GM21723 (cell line): ENCODE measurements at regions not wholly inside any gene's neighbourhood (a gene's known extent, or its start where the extent isn't known, plus 50 kb on each side); places are given as distances from the start of the nearest gene placed in this dataset.

Source experiments
- ATAC-seq: cut with Tn5 transposase; IDR thresholded peaks from one replicate; pipeline ENCODE4 v1.9.1; 2021; ENCODE audit warnings: mild to moderate bottlenecking, moderate library complexity; ENCODE audit not compliant: unreplicated experiment

DNA sequence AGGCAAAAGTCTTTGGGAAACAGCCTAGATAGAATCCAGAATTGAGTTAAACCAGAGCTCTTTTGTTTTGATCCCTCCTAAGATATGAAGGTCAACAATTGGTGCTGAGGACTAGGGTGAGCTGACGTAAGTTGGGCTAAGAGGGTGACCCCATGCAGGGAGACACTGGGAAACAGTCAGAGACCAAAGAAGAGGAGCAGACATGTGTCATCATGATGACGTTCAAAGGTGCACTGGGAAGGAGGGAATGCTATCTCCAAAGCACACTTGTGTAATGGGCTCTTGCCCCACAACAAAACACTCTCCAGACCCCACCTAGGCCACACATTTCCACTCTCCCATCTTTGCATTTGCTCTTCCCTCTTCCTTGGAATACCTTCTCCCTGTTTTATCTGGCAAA lies 481.4 kb downstream of the COG6 start:
- no peak for ATAC-seq

DNA sequence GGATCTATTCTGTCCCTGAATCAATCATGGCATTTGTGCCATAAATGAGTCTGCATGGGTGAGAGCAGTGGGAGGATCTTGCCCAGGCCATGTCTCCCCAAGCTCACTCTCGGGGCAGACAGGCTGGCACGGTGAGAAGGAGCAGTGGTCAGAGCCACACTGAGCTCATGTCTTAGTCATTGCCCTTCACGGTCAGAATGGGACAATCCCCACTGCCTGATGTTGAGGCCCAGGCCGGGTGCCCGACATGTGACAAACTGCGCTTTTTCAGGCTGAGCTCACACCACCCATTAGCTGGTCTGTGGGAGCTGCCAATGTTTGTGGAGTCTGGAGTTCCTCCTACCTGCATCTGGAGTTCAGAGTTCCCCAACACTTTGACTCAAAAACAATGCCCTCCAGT lies 481.9 kb downstream of the COG6 start:
- ATAC-seq: no peak

DNA sequence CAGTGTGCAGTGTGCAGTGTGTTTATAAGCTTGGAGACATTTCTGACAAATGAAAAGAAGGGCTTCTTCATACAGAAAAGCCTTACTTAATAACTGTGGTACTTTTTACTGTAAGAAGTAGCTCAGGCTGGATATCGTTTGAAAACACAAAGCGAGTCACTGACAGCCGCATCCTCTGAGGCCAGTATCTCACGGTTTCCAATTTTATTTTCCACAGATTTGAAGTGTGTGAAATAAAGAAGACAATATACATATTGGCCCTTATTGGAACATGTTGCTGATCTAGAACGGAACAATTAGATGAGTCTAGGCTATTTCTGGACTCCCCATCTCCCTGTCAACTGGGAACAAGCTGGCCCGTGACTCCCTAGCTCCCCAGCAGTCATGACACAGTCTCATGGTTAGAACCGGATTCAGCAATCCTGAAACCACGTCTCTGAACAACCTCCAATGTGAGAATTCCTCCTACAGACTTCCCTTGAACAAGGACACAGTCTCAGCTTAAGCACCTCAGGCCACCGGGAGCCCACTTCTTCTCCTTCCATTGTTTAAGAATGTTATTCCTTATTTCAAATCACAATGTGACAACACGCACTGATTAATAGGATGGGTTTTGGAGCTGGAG lies 484.5 kb downstream of the COG6 start:
- ATAC-seq: no peak

DNA sequence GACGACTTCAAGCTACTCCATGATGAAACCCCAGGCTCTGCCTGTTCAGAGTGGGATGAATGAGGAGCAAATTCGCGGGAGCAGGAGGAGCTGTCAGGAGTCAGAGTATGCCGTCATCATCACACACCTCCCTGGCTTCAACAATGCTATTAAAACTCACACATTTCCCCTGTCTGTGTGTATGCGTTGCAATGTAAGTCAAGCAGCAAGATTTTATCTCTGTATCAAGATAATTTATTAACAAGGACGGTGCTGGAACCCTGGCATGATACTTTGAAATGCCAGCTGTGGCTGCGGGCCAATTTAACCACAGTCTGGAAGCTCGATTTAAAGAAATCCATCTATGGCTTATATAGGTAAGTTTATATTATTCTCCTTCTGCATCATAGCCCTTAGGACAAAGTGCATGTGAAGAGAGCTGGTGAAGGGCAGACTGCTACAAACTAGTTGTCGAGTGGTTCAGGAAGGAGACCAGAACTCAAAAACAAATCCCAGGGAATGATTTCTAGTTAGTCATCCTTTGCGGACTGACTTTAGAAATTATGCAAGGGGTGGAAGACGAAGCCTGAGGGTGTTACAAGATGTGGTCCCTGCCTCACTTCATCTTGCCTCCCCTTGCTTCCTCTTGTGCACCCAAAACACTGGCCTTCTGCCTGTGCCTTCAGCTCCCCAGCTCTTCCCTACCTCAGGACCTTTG lies 486.5 kb downstream of the COG6 start:
- no peak for ATAC-seq

DNA sequence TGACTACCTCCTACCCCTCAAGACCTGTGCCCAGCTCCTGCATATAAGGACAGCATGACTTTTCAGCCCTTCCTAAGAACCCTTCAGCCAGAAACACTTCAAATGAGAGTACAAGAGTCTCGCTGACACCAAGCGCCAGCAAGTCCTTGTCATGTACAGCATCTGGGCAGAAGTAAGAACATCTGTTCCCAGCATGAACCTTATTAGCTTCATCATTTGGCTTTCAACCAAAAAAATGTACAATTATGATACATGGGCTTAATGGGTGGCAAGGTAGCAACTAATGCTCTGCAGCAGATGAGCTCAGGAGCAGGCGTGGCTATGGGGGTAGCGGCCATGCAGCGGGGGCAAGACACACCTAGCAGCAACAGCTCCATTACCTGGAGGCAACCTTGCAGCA lies 487.6 kb downstream of the COG6 start:
- no peak for ATAC-seq

DNA sequence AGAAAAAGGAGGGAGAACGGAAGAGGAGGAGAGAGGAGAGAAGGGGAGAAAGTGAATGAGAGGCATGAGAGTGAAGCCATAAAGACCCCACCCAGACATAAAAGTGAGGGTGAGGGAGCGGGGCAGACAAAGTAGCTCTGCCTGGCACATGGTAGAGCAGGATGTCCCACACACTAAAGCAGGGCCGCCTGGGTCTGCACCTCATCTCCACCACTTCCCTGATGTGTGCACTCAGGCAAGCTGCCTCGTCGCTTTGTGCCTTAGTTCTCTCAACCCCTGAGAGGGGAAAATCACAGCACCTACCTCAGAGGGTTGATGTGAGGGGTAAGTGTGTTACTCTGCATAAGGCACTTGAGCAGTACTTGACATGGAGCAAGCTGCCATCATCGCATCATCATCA lies 488.1 kb downstream of the COG6 start:
- no peak for ATAC-seq

DNA sequence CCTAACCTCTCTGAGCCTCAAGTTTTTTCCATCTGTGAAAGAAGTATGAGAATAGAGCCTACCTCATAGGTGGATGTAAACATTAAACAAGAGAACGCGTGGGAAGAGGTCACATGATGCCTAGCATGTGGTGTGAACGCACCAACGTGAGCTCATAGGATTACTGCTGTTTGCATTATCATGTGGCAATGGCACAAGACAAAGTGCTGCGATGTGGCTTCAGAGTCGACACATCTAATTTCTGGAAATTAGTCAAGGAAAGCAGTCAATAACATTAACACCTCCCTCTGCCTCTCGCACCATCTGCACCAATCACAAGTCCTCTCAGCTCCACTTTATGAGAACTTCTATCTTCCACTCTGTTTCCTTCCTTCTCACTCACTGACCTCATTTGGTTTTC lies 489.7 kb downstream of the COG6 start:
- ATAC-seq: no peak

DNA sequence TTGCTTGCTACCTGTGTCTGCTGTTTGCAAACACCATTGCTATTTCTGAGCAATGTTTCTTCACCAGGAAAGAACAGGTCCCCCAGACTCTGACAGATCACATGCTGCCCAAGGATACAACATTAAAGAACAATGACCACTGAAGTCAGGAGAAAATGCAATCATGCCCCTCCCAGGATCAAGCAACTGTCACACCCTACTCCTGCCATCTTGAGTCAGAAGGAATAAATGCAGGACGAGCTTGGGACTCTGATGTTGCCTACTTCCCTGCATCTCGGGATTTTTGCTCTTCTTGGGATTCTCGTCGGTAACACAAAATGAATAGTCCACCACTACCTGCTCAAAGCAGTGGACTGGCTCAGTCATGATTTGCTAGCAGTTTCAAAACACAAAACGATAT lies 490.6 kb downstream of the COG6 start:
- no peak for ATAC-seq

DNA sequence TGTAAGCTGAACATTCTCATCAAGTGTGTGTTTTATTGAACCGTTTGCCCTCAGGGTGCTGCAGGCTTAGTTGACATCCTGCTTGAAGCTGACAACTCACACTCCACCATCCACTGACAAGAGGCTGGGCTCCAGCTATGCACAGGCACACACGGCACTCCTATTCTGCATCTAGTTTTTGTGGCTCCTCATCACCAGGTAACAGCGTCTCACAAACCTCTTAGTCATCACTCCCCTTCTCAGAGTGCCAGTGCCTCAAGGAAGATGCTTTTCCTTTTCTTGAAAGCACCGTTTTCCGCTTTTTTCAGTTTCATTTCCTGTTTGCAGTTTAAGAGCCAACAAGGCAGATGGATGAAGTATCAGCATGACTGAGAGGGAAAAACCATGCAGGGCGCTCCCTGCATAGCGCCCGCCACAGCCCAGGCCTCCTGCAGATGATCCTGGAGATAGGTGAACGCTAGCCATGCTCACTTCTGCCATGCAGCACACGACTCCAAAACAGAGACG lies 491.2 kb downstream of the COG6 start:
- ATAC-seq: no peak

DNA sequence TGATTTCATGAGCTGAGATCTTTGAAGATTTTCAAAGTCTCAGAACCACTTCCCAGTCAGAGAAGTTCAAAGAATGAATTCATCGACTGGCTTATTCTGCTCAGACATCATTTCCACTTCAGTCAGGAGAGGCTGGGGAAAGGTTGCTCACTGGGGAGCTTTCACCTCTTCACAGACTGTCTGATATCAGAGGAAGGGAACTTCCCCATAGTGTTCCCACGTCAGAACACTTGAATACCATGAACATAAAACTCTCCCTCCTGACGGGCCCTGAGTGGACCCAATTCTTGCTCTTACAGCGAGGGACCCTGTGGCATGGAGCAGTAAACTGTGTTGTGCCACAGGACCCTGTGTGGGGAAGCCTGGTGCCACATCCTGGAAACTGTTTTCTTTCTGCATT lies 492.6 kb downstream of the COG6 start:
- no peak for ATAC-seq

DNA sequence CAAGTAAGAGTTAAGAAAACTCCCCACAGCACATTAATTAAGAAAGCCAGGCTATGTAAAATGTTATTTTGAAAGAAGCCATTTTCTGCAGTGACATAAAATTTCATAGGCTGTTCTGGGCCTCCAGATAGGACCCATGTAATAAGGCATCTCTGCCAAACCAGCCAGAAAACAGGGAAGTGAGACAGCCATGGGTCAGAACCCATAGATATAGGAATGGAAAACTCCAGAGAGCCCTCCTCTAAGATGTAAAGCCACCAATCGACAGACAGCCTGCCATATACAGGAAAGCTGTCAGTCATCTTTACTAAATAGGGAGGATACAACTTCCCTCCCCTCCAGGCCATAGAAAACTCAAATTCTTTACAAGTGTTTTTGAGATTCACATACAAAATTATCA lies 493.3 kb downstream of the COG6 start:
- no peak for ATAC-seq

DNA sequence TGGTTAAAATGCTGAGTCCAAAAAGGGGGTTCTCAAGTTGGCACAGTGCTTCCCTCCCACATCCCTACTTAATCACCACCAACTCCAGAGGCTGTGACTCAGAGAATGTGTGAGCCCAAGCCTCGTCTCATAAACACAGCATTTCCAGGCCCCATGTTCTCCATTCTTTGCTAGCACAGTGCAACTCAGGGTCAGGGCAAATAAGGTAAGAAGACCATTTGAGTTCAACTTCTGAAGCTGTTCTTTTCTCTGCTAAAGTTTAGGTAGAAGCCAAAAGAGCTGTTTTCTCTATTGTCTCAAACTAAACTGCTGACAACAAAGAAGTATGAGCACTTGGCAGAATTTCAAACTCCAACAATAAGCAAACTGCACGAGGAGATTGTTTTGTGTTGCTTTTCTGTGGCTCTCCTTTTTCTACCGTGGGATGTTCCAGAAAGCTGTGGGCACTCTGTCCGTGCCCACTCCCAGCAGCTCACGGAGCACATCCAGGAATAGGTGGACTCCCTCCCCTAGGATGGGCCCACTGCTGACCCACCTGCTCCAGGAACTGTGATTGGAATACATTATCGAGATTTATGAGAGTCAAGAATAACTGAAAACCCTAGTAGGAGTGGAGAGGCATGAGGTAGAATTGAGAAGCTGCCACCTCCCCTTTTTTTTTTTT lies 494.3 kb downstream of the COG6 start:
- ATAC-seq: no peak

DNA sequence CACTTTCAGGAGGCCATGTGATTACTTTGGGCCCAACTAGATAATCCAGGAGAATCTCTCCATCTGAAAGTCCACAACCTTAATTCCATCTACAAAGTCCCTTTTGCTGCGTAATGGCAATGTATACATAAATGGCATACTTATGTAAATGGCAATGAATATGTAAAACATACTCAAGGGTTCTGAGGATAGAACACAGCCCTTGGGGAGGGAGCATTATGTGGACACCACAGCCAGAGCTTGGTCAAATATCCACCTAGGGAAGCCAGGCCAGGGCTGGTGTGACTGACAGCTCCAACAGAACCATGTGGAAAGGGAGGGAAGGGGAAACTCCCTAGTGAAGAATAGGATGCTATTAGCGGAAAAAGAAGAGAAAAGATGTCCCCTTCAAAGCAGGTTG lies 496.2 kb downstream of the COG6 start:
- ATAC-seq: no peak

DNA sequence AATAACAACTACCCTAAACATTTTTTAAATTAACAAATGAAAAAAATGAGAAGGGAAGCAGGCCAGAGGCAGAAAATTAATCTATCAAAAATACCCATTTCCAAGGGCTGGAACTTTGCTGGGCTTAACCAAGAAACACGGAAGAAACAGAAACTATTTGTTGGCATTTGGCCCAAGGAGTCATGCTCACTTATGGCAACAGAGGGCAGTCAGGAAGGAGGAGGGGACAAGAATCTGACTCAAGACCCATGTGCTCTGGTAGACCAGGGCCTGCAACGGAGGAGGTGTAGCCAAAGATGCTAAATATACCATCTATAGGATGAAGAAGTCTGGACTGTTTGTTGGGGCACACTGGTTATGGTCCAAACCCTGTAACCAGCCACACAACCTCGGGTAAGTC lies 496.7 kb downstream of the COG6 start:
- no peak for ATAC-seq

DNA sequence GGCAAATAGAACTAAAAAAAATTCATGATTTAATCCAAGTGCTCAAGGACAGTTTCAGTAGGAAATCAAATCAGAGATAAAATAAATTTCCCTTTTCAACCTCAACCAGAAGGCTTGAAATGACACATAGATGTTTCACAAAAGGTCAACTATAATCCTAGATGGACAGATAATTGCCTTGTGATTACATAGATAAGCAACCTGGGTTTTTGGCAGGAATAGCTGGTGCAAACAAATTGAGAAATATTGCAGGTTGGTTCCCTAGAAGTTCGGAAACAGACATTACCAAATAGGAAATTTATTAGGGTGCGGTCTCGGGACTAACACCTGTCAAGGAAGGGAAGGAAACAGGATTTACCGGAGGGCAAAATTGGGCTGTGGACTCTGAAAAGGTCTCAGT lies 497.5 kb downstream of the COG6 start:
- no peak for ATAC-seq

DNA sequence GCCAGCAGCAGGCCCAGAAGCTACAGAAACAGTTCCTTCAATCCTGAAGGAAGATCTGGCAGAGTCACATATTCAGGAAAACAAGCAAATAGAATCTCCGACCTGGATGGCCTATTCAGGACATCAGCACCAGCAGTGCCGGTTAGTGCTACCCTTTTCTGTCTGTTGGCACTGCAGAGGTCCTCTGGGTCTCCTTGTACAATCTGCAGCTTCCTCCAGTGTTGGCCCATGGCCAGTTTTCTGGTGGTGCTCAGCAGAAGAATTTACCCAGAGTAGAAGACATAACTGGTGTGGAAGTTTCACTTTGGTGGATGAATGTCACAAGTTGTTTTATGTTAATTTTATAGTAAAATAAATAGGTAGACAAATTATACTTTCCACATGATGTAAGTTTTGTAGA lies 498.1 kb downstream of the COG6 start:
- no peak for ATAC-seq

DNA sequence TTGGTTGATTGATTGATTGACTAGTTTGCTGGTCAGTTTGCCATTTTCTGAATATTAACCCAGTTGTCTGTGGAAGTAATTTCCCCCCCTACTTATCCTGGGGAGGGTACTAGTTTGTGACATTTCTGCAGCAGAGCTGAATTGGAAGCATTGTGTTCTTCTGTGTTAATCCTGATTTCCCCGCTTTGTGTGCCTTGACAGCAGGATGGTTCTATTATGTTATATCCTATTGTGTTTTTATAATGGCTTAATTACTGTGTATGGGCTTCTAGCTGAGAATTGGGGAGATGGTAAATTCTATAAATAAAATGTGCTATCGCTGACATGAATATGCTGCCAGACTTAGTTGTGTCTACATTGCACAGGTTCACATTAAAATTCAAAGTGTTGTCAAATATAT lies 499.7 kb downstream of the COG6 start:
- no peak for ATAC-seq

DNA sequence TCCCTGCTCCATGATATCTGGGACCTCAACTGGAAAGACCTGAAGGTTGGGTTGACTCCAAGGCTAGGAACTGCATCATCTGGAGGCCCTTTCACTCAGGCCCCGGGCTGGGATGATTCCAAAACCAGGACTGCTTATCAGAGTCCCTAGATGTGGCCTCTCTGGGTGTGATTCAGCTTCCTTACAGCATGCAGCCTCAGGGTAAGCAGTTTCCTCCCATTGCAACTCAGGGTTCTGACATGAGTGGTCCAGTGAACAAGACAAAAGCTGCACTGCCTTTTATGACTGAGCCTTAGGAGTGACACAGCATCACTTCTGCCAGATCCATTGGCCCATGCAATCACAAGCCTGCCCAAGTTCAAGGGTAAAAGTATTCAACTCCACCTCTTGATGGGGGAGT lies 502.8 kb downstream of the COG6 start:
- no peak for ATAC-seq

DNA sequence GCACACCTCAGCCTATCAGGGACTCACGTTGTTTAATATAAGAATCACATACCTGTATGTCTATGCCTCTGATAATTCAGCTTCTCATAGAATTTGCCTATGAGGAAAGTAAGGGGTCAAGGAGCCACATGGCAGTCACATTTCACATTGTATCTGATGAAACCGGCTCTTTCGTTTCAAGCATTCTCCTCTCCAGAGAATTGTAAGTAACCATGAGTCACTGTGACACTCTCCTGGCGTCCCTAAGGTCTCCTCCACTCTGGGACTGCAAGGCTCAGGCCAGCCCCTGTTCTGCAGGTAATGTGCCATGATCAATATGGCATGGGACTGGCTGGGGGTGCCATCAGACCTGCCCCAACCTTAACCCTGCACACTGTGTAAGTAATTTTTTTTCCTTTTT lies 503.3 kb downstream of the COG6 start:
- ATAC-seq: no peak

DNA sequence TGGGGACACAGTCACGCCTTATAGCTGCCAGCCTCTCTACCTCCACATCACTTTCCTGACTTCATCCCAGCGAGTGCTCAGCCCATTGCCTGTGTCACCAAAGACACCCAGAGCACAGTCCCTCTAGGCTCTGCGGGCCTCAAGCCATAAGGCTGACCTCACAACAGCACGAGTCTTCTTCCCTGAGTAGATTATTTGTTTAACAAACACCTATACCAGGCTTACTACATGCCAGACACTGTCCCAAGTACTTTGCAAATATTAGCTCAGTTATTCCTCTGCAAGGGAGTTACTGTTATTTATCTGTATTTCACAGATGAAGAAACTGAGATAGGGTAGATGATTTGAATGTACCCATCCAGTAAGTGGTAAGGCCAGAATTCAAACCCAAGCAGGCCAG lies 504.3 kb downstream of the COG6 start:
- ATAC-seq: no peak

DNA sequence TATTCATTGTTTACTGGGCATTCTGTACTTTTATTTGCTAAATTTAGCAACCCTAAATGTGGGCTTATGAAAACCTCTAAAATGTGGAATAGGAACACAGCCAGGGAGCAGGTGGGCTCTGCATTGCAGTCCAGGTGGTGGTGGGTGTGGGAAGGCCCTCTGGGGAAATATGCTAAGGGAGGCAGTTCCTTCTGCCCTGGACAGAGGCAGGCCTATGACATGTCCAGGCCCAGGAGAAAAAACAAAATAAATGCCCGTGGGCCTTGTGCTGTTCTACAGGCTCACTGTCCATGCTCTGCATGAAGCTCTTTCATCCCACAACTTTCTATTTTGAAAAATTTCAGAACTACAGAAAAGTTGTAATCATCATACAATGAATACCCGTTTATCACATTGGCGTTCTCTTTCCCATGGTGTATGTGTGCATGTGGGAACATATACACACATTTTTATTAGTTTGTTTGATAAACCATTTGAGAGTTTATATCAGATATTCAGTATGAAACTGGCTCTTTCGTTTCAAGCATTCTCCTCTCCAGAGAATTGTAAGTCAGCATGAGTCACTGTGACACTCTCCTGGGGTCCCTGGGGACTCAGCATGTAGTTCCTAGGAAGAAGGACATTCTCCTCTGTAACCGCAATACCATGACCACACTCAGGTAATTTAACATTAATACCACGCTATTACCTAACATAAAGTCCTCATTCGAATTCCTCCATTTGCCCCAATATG lies 505.3 kb downstream of the COG6 start:
- ATAC-seq: no peak

DNA sequence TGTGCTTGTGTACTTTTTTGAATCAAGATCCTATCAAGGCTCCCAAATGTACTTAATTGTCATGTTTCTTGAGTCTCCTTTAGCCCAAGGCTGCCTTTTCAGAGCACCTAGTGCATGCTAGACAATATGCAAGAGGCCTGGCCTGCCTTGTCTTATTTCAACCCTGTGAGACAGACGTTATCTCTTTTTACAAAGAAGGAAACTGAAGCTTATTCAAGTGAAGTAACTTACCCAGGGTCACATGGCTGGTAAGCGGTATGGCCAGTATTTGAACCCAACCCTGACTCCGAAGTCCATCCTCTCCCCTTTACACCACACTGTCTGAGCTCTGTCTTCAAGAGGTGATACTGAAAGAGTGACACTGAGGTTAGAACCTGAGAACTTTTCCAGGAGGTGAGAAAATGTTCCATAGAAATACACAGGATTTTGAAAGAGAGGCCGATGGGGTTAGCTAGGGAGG lies 505.1 kb downstream of the FOXO1 start:
- no peak for ATAC-seq
